ENCODE measurements at regions not wholly inside any gene's neighbourhood (a gene's known extent, or its start where the extent isn't known, plus 50 kb on each side); places are given as distances from the start of the nearest gene placed in this dataset.

- ATAC-seq: no peak
- intact Hi-C loops (cut with micrococcal nuclease): no loop called here
- TF ChIP-seq CEBPB (IDR thresholded peaks at IDR 0.05; ENCODE audit: low read depth): no peak
- TF ChIP-seq ZFX (IDR thresholded peaks at IDR 0.05): no peak
- TF ChIP-seq REST (IDR thresholded peaks at IDR 0.05; ENCODE audit: low read depth): no peak
- no peak for TF ChIP-seq SRF (IDR thresholded peaks at IDR 0.05; ENCODE audit: low read depth)
- no peak for TF ChIP-seq EZH2 (IDR thresholded peaks at IDR 0.05)
- no peak for TF ChIP-seq EGR1 (IDR thresholded peaks at IDR 0.05; ENCODE audit: low read depth)
- TF ChIP-seq CTCF (IDR thresholded peaks at IDR 0.05 in 2 of 3, conservative IDR thresholded peaks at IDR 0.05 in 1 of 3; ENCODE audit: borderline replicate concordance in 1 of 3, insufficient read depth in 1 of 3, low read depth in 2 of 3, low read length in 2 of 3): no peak
- TF ChIP-seq EZH2phosphoT487 (IDR thresholded peaks at IDR 0.05; ENCODE audit: borderline replicate concordance): no peak
- TF ChIP-seq RAD21 (IDR thresholded peaks at IDR 0.05; ENCODE audit: low read depth): no peak
- no peak for TF ChIP-seq FOSL1 (IDR thresholded peaks at IDR 0.05; ENCODE audit: low read depth)
- TF ChIP-seq ZNF274 (IDR thresholded peaks at IDR 0.05; ENCODE audit: low read depth, low read length): no peak
- no peak for TF ChIP-seq ZBTB33 (IDR thresholded peaks at IDR 0.05; ENCODE audit: extremely low read depth, insufficient replicate concordance, low read length)
- TF ChIP-seq CBX3 (IDR thresholded peaks at IDR 0.05; ENCODE audit: low read depth): no peak
- no peak for TF ChIP-seq JUND (IDR thresholded peaks at IDR 0.05)
- no peak for TF ChIP-seq ATF3 (IDR thresholded peaks at IDR 0.05)
- TF ChIP-seq MAX (IDR thresholded peaks at IDR 0.05): no peak
- no peak for TF ChIP-seq SP1 (IDR thresholded peaks at IDR 0.05; ENCODE audit: low read depth)
- no peak for TF ChIP-seq POLR2AphosphoS5 (IDR thresholded peaks at IDR 0.05; ENCODE audit: low read depth, low read length)
- TF ChIP-seq SIN3A (IDR thresholded peaks at IDR 0.05; ENCODE audit: low read depth): no peak
- TF ChIP-seq POLR2A (IDR thresholded peaks at IDR 0.05; ENCODE audit: borderline replicate concordance, extremely low read depth, insufficient read depth, insufficient read length): no peak
Measured at GRCh38 chr2:95700519-95700918, 108.7 kb downstream of the TRIM43 start.

More at GRCh38 chr2:95700519-95700918, 108.7 kb downstream of the TRIM43 start:
- ChIA-PET POLR2A (no interaction called here), CTCF (no interaction called here), RAD21 (ENCODE audit: low non-redundant PET in 1 of 2, low total read pairs in 2 of 2, uncharacterized antibody in 2 of 2, unreplicated experiment in 2 of 2) (no interaction called here)
- Histone ChIP-seq H3K27ac (ENCODE audit: low read depth, low read length) (no peak overlapping the region), H3K9ac (ENCODE audit: low read length) (no peak overlapping the region), H2AFZ (ENCODE audit: low read depth, low read length, poor library complexity, severe bottlenecking) (no peak overlapping the region), H3K9me2 (ENCODE audit: insufficient read depth) (no peaks in the 10 kb centered on the region), H3K79me2 (ENCODE audit: insufficient read depth, low read length) (no peaks in the 10 kb centered on the region), H4K20me1 (ENCODE audit: insufficient read depth) (no peaks in the 10 kb centered on the region), H3K4me1 (ENCODE audit: control insufficient read depth in 1 of 2, insufficient read depth in 2 of 2, low read length in 2 of 2) (no peaks in the 10 kb centered on the region), H3K4me2 (ENCODE audit: low read length) (no peak overlapping the region), H3K4me3 (replicated peaks in 1 of 2; ENCODE audit: low read depth in 1 of 2, low read length in 2 of 2) (no peak overlapping the region), H3K27me3 (ENCODE audit: insufficient read depth, low read length) (peaks cover 9% of the 10 kb centered on the region; the same call in 1 of the 2 replicates), H3K36me3 (ENCODE audit: control insufficient read depth in 1 of 2, insufficient read depth in 2 of 2, low read length in 2 of 2) (no peaks in the 10 kb centered on the region), H3K9me3 (ENCODE audit: control insufficient read depth in 1 of 2, insufficient read depth in 1 of 2, low read depth in 1 of 2, low read length in 2 of 2) (no peaks in the 10 kb centered on the region)
- no TSS peak for BruUV-seq (replicated peaks)
- DNase-seq (ENCODE audit: low read depth, low spot score): no peak

Measured in HCT116 (cell line).